ENCODE measurements at regions not wholly inside any gene's neighbourhood (a gene's known extent, or its start where the extent isn't known, plus 50 kb on each side); places are given as distances from the start of the nearest gene placed in this dataset.

- Histone ChIP-seq H3K4me3 (no peak overlapping the region), H3K36me3 (replicated peaks in 1 of 2) (no peaks in the 10 kb centered on the region), H3K27ac (no peak overlapping the region), H3K4me1 (replicated peaks in 1 of 2) (no peaks in the 10 kb centered on the region), H3K27me3 (no peaks in the 10 kb centered on the region), H3K9me3 (replicated peaks in 1 of 3) (no peaks in the 10 kb centered on the region)
- DNase-seq: no peak
- no peak for TF ChIP-seq POLR2A (IDR thresholded peaks at IDR 0.05)
- TF ChIP-seq CTCF (IDR thresholded peaks at IDR 0.05): no peak
- intact Hi-C loops (cut with DNase I): no loop called here
- WGBS, 4 donors: 61 to 70% (median 69%) methylated on average over 3 of the region's 3 CpGs
These were observed 174.3 kb upstream of the SFRP2 start for GRCh38 chr4:153963216-153963615.

GRCh38 chr4:153962311-153963039 is 173.6 kb upstream of the SFRP2 start:
- no peak for TF ChIP-seq POLR2A (IDR thresholded peaks at IDR 0.05)
- no peak for TF ChIP-seq CTCF (IDR thresholded peaks at IDR 0.05)
- WGBS, 4 donors: 62 to 77% (median 72%) methylated on average over 5 of the region's 5 CpGs

GRCh38 chr4:153955327-153955726 is 166.4 kb upstream of the SFRP2 start:
- no peak for DNase-seq
- intact Hi-C loops (cut with DNase I): no loop called here
- H3K36me3 ChIP-seq (replicated peaks in 1 of 2): no peaks in the 10 kb centered on the region
- no peak overlapping the region for H3K4me3 ChIP-seq
- H3K27ac ChIP-seq: no peak overlapping the region
- WGBS, 4 donors: 68 to 76% (median 70%) methylated on average over 5 of the region's 5 CpGs
- no peaks in the 10 kb centered on the region for H3K9me3 ChIP-seq (replicated peaks in 1 of 3)
- no peaks in the 10 kb centered on the region for H3K27me3 ChIP-seq
- TF ChIP-seq CTCF (IDR thresholded peaks at IDR 0.05): no peak
- TF ChIP-seq POLR2A (IDR thresholded peaks at IDR 0.05): no peak
- H3K4me1 ChIP-seq (replicated peaks in 1 of 2): no peaks in the 10 kb centered on the region

More at GRCh38 chr4:153962311-153963039, 173.6 kb upstream of the SFRP2 start:
- Histone ChIP-seq H3K9me3 (replicated peaks in 1 of 3) (no peaks in the 10 kb centered on the region), H3K4me3 (no peak overlapping the region), H3K36me3 (replicated peaks in 1 of 2) (no peaks in the 10 kb centered on the region), H3K4me1 (replicated peaks in 1 of 2) (no peaks in the 10 kb centered on the region), H3K27me3 (no peaks in the 10 kb centered on the region), H3K27ac (no peak overlapping the region)
- DNase-seq: no peak
- intact Hi-C loops (cut with DNase I): no loop called here

- Histone ChIP-seq H3K4me3 (no peak overlapping the region), H3K4me1 (replicated peaks in 1 of 2) (no peaks in the 10 kb centered on the region), H3K36me3 (replicated peaks in 1 of 2) (no peaks in the 10 kb centered on the region), H3K9me3 (replicated peaks in 1 of 3) (no peaks in the 10 kb centered on the region), H3K27me3 (no peaks in the 10 kb centered on the region), H3K27ac (no peak overlapping the region)
- WGBS, 4 donors: 72 to 93% (median 81%) methylated on average over 3 of the region's 3 CpGs
- DNase-seq: no peak
- no peak for TF ChIP-seq POLR2A (IDR thresholded peaks at IDR 0.05)
- no peak for TF ChIP-seq CTCF (IDR thresholded peaks at IDR 0.05)
- intact Hi-C loops (cut with DNase I): no loop called here
These were observed 165.8 kb upstream of the SFRP2 start for GRCh38 chr4:153954654-153955053.
